Globus pallidus (tissue), 1 donor: ENCODE measurements at regions not wholly inside any gene's neighbourhood (a gene's known extent, or its start where the extent isn't known, plus 50 kb on each side); places are given as distances from the start of the nearest gene placed in this dataset.
"Not testable (repeated sequence)": the region's sequence is repeated elsewhere in the genome, so short reads cannot be mapped to it uniquely, and the experiment has no call there.

Source experiments
- DNase-seq: peaks from one replicate; pipeline ENCODE4 v3.0.0-alpha.2; 2015; ENCODE audit warnings: low spot score

DNA sequence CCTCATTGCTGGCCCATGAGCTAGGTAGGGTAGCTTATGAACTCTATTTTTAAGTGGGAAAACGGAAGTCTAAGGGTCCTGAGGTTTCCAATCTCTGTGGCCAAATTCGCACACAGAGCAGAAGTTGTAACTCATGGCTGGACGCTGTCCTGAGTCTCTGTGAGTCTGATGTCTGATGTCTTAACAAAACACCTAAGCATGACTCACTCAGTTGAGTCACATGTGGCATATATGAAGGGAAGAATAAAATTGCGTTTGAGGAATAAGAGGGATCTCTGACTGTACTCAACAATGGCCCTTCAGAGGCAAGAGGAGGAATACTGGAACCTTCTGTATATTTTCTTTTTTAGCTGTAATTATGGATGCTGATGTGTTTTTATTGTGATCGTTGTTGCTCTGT lies 569.7 kb downstream of the RIT2 start:
- no peak for DNase-seq

DNA sequence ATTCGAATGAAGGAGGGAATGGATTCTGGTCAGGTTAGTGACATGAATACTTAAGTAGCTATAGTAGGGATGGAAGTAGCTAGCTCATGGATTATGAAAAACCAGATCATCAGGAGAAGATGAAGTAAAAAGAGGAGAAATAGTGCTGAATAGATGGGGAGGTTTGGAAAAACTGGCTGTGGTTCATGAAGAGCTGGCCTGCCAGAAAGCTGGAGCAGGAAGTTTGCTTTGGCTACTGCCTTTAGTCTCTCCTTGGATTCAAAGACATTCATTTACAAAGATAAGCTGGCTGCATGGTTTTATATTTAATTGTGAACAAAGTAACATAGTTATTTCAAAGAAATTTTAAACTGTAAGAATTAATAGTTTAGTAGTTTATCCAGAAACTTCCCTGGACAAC lies 567.0 kb downstream of the RIT2 start:
- no peak for DNase-seq

DNA sequence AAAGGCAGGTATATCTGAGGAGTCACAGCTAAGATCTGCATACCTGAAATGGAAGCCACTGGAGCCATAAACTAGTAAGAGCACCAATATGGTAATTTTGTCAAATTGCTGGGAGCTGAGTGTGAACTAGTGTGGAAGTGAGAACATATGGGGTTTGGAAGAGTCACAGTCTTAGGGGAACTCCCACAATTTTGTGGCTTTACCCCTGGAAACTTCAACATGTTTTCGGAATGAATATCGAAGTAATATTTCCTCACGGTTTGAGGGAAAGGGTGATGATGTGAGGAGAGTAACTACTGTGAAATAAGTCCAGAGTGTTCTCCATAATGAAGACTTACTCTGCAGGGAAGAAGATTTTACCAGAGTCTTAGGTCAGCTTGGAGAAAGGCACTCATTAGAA lies 565.9 kb downstream of the RIT2 start:
- DNase-seq, result no peak

DNA sequence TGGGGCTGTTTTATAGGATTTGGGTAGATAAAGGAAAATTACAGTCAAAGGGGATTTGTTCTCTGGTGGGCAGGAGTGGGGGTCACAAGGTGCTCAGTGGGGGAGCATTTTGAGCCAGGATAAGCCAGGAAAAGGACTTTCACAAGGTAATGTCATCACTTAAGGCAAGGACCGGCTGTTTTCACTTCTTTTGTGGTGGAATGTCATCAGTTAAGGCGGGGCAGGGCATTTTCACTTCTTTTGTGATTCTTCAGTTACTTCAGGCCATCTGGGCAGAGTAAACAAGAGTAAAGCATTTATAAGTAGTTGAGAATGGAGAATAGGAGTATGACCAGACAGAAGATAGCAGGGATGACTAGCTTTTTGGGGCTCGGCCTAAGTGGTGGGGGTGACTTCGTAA lies 562.9 kb downstream of the RIT2 start:
- not testable (repeated sequence) for DNase-seq

DNA sequence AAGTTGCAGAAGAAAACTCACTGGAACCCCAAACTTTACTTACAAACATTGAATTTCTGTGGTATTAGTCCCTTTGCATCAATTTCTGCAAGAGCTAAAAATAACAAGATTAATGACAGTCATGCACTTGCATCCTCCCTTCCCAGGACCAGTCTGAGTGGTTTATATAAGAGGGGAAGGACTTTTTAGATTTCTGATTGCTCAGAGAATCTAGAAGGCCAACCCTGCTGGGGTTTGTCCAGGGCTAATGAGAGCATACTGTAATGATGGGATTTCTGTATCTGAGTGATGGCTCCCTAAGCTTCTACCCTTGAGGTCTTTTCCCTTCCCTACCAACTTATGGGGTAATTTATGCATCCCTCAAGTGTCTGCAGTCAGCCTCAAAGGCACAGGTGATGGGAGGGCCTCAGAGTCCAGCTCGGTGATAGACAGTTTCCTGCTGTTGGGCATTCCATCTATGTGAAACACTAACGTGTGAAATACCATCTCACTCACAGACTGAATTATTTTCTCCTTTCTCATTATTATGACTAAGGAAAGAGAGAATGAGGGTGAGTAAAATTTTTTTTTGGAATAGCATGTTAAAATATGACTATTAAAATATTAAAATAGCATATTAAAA lies 556.3 kb downstream of the RIT2 start:
- DNase-seq, result no peak

DNA sequence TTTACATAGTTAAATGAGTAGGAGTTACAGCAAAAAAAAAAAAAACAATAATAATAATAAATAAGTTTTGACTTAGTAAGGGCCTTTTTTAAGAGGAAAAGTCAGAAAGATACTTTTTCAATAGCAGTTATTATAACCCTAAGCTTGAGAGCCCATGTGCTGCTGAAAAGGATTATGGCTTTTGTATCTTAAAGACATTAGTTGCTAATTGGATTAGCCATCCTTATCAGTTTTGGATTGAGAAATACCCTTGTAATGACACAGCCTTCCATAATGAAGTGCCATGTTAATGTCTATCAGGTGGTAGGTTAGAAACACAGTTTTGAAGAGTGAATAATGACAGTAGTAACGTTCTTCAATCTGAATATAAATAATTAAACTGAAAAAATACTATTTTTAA lies 554.0 kb downstream of the RIT2 start:
- no peak for DNase-seq

DNA sequence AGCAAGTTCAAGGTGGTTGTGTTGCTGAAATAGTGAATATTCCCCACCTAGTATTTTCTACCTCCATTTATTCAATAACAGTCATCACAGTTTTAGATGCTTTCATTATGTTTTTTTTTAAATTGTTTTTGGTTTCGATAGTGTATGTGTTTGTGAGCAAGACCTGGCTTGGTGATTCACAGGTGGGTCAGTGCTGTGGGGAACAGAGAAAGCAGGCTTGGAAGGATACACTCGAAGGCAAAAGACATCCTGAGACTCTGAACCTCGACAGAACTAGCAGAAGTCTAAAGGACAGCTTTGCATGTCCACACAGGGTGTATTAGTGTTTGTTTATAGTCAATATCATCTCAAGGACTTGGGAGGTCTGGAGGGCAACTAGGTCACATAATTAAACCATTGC lies 551.5 kb downstream of the RIT2 start:
- DNase-seq, result no peak

DNA sequence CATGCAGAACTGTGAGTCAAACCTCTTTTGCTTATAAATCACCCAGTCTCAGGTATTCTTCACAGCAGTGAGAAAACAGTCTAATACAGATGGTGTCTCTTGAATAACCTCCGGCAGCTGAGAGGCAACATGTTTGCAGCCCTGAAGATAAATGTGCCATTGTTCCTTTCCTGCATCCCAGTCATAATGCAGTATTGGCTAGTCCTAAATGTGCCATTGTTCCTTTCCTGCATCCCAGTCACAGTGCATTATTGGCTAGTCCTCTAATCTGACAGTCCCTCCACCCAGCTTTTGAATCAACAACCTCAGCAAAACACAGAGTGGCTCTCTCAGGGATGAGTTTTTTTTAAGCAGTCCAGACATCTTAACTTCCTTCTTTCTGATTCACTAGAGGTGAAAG lies 550.7 kb downstream of the RIT2 start:
- DNase-seq, result peak; percentile 83

DNA sequence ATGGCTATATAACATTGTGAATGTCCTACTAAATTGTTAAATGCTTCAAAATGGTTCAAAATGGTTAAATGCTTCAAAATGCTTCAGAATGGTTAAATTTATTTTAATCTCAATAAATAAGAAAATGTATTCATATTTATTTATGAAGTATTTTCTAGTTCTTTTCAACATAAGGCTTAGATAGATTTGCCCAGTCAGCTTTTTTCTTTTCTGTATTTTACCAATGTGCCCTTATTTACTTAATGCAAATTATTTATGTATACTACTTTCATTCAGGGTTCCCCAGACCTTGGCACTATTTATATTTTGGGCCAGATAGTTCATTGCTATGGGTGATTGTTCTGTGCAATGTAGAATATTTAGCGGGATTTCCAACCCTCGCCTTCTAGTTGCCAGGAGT lies 546.7 kb downstream of the RIT2 start:
- DNase-seq, result no peak

DNA sequence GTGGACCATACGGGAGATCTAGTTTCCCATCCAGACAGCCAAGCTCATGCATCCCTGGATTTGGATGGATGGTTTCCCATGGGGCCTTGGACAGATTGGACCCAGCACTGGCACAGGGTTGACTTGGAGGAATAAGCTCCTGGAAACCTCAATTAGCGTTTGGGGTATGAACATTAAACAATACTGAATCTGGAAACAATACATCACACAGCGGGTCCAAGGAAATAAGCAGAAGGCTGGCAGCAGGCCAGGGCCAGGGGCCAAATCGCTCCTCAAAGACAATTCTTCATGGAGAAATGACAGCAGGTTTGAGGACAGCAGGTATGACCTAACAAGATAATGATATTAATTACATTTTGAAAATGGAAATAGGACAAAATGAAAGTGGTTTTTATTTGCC lies 540.6 kb downstream of the RIT2 start:
- DNase-seq, result no peak

DNA sequence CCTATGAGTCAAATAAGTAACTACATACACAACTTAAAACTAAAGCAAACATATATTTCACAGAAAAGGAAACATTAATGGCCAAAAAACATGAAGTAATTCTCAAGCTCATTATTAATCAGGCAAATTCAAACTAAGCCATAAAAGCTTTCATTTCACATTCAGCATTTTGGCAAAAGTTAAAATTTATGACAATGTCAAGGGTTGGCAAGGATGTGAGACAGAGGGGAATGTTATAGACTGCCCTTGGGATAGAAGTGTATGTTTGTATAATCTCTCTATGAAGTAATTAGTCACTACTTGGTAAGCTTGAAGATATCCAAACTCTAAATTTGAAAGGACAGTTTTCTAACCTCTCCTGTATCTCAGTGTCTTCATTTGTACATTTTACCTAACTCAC lies 539.4 kb downstream of the RIT2 start:
- DNase-seq, result no peak

DNA sequence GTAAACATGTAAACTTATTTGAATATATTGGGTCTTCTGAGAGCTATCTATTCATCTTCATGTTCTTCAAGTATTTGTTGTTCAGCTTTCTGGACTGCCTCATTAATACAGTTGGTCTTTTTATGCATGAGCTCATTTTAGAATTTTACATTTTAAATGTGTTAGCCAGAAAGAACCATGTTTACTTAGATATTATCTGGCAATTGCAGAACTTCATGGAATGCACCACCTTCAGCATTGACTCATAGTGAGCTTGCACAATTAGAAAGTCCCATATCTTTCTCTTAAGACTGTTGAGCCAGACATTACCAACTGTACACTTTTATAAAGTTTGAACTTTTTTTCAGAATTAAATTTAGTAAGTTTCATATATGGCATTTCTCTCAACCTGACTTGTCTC lies 536.7 kb downstream of the RIT2 start:
- DNase-seq, result no peak

DNA sequence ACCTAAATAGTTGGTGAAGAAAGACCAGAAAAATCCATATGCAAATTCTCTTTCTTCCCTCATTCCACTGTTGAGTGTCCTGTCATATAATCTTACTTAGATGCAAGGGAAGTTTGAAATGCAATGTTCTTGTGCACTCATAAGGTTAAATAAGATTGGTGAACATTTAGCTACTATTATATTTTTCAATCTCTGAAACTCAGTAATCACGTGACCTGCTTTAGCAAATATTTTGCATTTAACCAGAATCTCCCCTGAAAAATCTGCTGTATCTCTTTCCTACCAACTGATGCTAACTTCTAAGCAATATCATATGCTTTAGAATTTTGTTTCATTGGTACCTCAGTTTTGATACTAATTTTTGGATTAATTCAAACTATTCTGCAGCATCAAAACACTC lies 533.2 kb downstream of the RIT2 start:
- DNase-seq, result no peak

DNA sequence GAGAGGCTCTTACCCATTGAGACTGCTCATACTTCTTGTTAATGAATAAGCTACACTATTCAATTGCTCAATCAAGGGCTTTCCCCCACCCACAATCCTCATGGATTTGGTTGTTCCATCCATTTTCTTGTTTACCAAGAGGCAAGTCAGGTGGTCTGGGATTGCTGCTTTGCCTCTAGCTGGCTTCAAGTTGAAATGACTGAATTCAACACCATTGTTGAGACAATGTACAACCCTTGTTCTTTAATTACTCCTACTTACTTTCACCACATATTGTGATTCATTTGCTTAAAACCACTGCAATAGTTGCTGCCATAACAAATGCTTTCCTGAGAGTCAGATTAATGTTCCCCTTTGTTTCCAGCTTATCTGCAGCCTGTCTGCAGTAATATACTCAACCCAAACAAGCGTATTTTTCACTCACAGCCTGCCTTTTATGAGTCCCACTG lies 532.2 kb downstream of the RIT2 start:
- no peak for DNase-seq

DNA sequence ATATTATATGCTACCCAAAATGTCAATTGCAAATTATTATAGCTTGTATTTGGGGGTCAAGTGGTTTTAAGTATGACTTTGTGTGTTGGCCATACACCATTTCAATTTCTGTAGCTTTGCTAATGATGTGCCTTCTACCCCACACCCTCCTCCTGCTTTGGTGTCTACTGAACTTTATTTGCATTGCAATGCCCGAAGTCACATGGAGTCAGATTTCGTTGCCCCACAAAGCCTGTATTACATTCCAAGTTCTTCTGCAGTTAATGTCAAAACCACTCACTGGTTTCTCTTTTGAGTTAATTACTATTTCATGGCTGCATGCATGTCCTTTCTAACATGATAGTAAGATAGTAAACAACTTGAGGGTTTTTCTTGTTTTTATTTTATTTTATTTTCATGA lies 528.9 kb downstream of the RIT2 start:
- no peak for DNase-seq

DNA sequence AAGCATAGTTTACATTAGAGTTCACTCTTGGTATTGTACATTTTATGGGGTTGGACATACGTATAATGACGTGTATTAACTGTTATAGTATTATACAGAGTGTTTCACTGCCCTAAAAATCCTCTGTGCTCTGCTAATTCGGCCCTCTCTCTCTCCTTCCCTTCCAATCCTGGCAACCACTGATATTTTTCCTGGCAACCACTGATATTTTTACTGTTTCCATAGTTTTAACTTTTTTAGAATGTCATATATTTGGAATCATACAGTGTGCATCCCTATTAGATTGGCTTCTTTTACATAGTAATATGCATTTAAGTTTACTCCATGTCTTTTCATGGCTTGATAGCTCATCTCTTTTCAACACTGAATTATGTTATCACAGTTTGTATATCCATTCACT lies 526.7 kb downstream of the RIT2 start:
- DNase-seq, result no peak

DNA sequence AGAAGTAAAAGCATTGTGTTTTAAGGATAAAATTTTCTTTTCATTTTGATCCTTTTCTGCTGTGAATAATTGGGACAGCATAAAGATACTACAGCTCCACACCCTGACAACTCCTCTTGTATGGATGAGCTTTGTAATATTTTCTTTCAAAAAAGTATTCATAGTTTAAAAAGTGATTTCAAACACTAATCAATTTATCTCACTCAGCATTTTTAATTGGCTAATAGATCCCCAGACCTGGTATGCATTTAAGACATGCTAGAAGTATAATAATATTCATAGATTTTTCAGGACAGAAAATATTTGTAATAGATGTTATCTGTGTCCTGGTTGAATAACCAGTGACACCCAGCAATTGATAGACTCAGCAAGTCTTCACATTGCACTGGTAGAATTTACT lies 510.7 kb downstream of the RIT2 start:
- no peak for DNase-seq

DNA sequence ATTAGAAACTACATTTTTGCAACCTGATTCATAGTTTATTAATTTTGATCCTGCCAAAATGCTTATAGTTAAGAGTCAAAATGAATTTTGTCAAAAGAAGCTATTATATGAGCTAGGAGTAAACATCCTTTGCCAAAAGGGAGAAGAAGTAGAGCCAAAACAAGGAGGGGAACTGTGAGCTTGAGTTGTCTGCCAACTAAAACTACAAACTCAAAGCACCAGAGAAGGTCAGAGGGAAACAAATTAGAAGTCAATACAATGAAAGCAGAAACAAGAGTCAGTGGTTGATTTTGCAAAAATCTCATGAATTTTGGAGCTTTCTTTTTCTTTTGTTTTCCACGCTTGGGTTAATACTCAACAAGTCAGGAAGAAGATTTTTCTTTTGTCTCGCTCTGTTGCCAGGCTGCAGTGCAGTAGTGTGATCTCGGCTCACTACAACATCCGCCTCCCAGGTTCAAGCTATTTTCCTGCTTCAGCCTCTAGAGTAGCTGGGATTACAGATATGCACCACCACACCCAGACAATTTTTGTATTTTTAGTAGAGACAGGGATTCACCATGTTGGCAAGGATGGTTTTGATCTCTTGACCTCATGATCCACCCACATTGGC lies 508.5 kb downstream of the RIT2 start:
- no peak for DNase-seq

DNA sequence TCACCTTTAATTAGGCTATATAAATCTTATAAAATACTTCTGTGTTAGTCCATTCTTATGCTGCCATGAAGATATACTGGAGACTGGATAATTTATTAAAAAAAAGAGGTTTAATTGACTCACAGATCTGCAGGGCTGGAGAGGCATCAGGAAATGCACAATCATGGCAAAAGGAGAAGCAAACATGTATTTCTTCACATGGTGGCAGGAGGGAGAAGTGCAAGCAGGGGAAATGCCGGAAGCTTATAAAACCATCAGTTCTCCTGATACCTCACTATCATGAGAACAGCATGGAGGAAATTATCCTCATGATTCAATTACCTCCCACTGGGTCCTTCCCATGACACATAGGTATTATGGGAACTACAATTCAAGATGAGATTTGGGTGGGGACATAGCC lies 504.4 kb downstream of the RIT2 start:
- DNase-seq, result no peak

DNA sequence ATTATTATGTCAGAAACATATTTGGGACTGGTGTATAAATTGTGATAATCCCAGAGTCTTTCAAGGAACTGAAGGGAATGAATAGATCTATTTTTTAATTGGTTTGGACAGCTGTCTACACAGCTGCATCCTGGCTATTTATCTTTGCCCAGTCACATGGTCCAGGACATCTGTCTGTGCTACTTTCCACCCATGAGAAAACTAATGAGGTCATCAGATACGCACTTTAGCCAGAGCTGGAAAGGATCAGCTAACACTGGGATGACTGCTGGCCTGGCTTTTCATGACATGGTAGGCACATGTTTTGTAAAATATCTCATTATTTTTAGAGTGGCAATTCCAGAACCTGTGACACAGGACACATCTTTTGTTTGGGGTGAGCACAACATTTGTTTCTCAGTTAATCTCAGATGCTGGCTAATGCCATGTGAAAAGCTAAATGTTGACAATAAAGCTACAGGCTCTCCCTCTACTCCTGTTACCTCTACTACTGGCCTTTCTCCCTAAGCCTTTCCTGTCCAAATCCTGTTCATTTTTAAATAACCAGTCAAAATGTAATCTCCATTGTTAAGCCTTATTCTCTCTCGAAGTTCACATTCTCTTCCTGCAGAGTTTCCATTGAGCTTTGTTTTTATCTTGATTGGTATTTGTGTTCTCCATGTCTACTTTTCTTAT lies 500.7 kb downstream of the RIT2 start:
- DNase-seq, result peak; percentile 89

DNA sequence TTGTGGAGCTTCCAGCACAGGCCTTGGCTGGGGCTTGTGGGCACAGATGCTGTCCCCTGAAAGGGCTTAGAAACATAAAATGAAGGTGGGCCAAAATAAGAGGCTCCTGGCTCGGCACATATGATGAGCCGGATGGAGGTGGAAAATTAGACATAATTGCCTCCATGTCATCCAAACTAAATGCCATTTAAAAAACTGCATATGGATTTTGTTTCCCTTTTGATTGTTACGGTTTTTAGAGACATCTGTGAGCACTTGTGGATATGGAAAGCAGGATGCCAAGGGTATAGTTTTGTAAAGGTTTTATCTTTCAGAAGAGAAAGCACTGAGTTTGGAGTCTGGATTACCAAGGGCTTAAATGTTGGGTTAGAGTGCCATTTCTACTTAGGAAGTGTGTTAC lies 498.3 kb downstream of the RIT2 start:
- no peak for DNase-seq

DNA sequence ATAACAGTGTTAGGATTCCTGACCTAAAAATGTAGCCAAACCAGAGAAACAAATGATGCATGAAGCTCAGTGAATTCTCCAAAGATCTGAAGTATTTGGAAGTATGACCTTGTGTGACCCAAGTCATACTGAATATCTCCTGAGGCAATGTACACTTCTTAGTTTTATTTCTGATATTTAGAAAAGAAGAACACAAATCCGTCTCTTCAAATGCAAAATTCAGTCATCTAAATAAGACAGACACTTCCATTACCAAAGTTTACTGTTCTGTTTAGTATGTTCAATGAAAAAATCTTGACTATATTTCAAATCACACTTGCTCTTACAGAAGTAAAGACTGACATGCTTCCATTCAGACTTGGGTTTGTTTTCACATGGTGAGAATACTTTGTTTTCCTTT lies 495.7 kb downstream of the RIT2 start:
- no peak for DNase-seq

DNA sequence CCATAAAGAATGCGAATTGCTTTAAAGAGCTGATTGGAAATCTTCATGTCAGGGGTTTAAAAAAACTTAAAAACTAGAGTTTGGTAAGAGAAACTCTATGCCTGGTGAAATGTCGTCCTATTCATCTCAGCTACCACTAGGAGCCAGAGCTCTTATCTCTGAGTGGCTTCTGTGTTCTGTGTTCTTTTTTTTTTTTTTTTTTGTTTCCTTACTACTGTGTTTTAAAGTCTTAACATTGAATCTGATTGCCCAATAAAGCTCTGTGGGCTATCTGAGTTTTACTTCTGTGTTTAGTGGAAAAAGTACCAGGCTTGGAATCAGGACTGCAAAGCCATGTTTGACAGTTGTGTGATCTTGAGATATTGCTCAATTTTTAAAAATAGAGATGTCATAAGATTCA lies 494.8 kb downstream of the RIT2 start:
- DNase-seq, result no peak

DNA sequence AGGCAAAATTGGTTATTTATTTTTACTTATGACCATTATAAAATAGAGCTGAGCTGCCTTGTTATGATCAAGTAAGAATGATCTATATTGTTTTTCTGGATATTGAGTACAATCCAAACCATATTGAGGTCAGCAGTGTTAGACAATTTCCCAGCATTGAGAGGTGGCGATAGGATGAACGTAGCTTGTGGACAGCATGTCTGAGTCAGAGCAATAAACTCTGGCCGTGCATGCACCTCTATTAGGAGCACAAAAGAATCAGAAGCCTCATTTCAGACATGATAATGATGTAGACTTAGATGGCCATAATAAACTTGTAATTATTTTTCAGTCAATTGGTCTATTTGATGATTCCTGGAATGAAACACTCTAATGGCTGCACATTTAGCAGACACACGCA lies 491.6 kb downstream of the RIT2 start:
- no peak for DNase-seq
